ENCODE measurements at regions not wholly inside any gene's neighbourhood (a gene's known extent, or its start where the extent isn't known, plus 50 kb on each side); places are given as distances from the start of the nearest gene placed in this dataset.
A peak's percentile ranks its signal among the peaks of the same experiment; 100 is the strongest.

- CTCF ChIA-PET = no interaction called here
- Mint-ChIP-seq H3K27ac (no peak overlapping the region), H3K36me3 (ENCODE audit: low read depth) (no peaks in the 10 kb centered on the region), H3K9me3 (no peaks in the 10 kb centered on the region), H3K4me1 (ENCODE audit: low read depth) (no peaks in the 10 kb centered on the region), H3K27me3 (no peaks in the 10 kb centered on the region), H3K4me3 (no peak overlapping the region)
- Histone ChIP-seq H3K27ac (ENCODE audit: low read depth in 1 of 2, low read length in 2 of 2) (no peak overlapping the region), H3K9me3 (ENCODE audit: control insufficient read depth in 1 of 2, insufficient read depth in 1 of 2, low read length in 2 of 2) (peaks cover 0 to 6% of the 10 kb centered on the region in 2 experiments), H3K27me3 (ENCODE audit: control insufficient read depth in 1 of 2, insufficient read depth in 2 of 2, low read length in 2 of 2) (peaks cover 0 to 2% of the 10 kb centered on the region in 2 experiments), H3K4me1 (ENCODE audit: insufficient read depth, low read length) (no peaks in the 10 kb centered on the region), H3K36me3 (ENCODE audit: insufficient read depth, low read length) (no peaks in the 10 kb centered on the region), H3K4me3 (ENCODE audit: low read length) (no peak overlapping the region)
- DNase-seq (peak in 1 of 14 experiments; percentile 15), ATAC-seq (ENCODE audit: poor library complexity) (no peak)
- POLR2A ChIA-PET = no interaction called here
- no peak for TF ChIP-seq CTCF (IDR thresholded peaks at IDR 0.05)
- intact Hi-C loops (cut with DNase I, micrococcal nuclease) = no loop called here
Observed at GRCh38 chr10:43712821-43713584, 64.3 kb upstream of the ZNF32 start.

GRCh38 chr10:43710772-43711471 lies 62.2 kb upstream of the ZNF32 start:
- Histone ChIP-seq H3K36me3 (ENCODE audit: insufficient read depth, low read length) (no peaks in the 10 kb centered on the region), H3K27ac (ENCODE audit: low read depth in 1 of 2, low read length in 2 of 2) (no peak overlapping the region), H3K4me1 (ENCODE audit: insufficient read depth, low read length) (no peaks in the 10 kb centered on the region), H3K4me3 (ENCODE audit: low read length) (no peak overlapping the region), H3K27me3 (ENCODE audit: control insufficient read depth in 1 of 2, insufficient read depth in 2 of 2, low read length in 2 of 2) (no peaks in the 10 kb centered on the region), H3K9me3 (ENCODE audit: control insufficient read depth in 1 of 2, insufficient read depth in 1 of 2, low read length in 2 of 2) (no peaks in the 10 kb centered on the region)
- no peak for DNase-seq
- ChIA-PET CTCF (no interaction called here), POLR2A (no interaction called here)
- no peaks in the 10 kb centered on the region for H3K9me3 Mint-ChIP-seq
- H3K27ac Mint-ChIP-seq = no peak overlapping the region
- H3K27me3 Mint-ChIP-seq = no peaks in the 10 kb centered on the region
- no peaks in the 10 kb centered on the region for H3K4me1 Mint-ChIP-seq (ENCODE audit: low read depth)
- no peak overlapping the region for H3K4me3 Mint-ChIP-seq
- no peaks in the 10 kb centered on the region for H3K36me3 Mint-ChIP-seq (ENCODE audit: low read depth)
- intact Hi-C loops (cut with DNase I, micrococcal nuclease) = no loop called here
- no peak for ATAC-seq (ENCODE audit: poor library complexity)
- no peak for TF ChIP-seq CTCF (IDR thresholded peaks at IDR 0.05)

GRCh38 chr10:43708262-43708661 lies 59.6 kb upstream of the ZNF32 start:
- H3K27ac Mint-ChIP-seq = no peak overlapping the region
- ATAC-seq (ENCODE audit: poor library complexity) = no peak
- no peak overlapping the region for H3K27ac ChIP-seq (ENCODE audit: low read depth in 1 of 2, low read length in 2 of 2)
- no peak overlapping the region for H3K4me3 ChIP-seq (ENCODE audit: low read length)
- no peaks in the 10 kb centered on the region for H3K4me1 Mint-ChIP-seq (ENCODE audit: low read depth)
- no peak overlapping the region for H3K4me3 Mint-ChIP-seq
- TF ChIP-seq CTCF (IDR thresholded peaks at IDR 0.05) = no peak
- no peak for DNase-seq
- ChIA-PET CTCF (no interaction called here), POLR2A (no interaction called here)
- no peaks in the 10 kb centered on the region for H3K4me1 ChIP-seq (ENCODE audit: insufficient read depth, low read length)
- no peaks in the 10 kb centered on the region for H3K27me3 Mint-ChIP-seq
- no peaks in the 10 kb centered on the region for H3K36me3 ChIP-seq (ENCODE audit: insufficient read depth, low read length)
- intact Hi-C loops (cut with DNase I, micrococcal nuclease) = no loop called here
- no peaks in the 10 kb centered on the region for H3K36me3 Mint-ChIP-seq (ENCODE audit: low read depth)
- H3K9me3 Mint-ChIP-seq = no peaks in the 10 kb centered on the region
- H3K9me3 ChIP-seq (ENCODE audit: control insufficient read depth in 1 of 2, insufficient read depth in 1 of 2, low read length in 2 of 2) = no peaks in the 10 kb centered on the region
- no peaks in the 10 kb centered on the region for H3K27me3 ChIP-seq (ENCODE audit: control insufficient read depth in 1 of 2, insufficient read depth in 2 of 2, low read length in 2 of 2)

Data from CD4-positive, alpha-beta T cell (primary cell).